ENCODE measurements at regions not wholly inside any gene's neighbourhood (a gene's known extent, or its start where the extent isn't known, plus 50 kb on each side); places are given as distances from the start of the nearest gene placed in this dataset.

- Mint-ChIP-seq H3K36me3 (no peaks in the 10 kb centered on the region), H3K27ac (no peak overlapping the region), H3K27me3 (ENCODE audit: low read depth) (no peaks in the 10 kb centered on the region; the same call in 1 of the 2 replicates), H3K4me3 (no peak overlapping the region), H3K9me3 (no peaks in the 10 kb centered on the region), H3K4me1 (peaks cover 10% of the 10 kb centered on the region)
- CTCF ChIA-PET, result interaction anchor here (1.1 to 6.7 kb wide), 3 partner anchors 26 to 91 kb away, joined by 3 to 92 read pairs (median 6); no protein-coding TSS in a partner anchor
- ATAC-seq (0 out of 2 replicates have a peak, but pooled peaks have one; percentile 28), DNase-seq (ENCODE audit: low spot score) (no peak)
- POLR2A ChIA-PET, result no interaction called here
- TF ChIP-seq, protein P1, sequence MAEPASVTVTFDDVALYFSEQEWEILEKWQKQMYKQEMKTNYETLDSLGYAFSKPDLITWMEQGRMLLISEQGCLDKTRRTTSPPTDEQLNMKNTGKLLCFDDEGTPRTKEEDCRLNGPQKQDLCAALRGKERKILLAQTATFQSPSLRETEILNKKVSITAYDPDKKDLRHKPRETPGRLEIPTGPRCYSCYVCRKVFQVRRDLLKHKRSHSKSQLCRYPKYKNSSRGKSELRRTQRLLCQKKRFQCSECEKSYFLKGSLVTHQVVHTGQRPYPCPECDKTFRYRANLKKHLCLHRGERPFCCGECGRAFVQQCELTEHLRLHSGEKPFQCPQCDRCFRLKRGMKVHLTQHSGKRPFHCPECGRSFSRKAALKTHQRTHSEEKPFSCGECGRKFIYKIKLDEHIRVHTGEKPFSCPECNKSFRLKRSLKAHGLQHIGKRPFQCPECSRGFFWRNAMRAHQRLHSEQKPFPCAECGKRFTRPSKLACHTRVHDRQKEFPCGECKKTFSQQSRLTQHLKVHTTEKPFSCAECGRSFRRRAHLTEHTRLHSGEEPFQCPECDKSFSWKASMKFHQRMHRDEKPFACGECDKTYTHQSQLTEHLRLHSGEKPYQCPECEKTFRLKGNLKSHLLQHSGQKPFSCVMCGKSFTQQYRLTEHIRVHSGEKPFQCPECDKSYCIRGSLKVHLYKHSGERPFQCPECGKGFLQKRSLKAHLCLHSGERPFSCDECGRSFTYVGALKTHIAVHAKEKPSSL (CRISPR knock-in tag; conservative IDR thresholded peaks at IDR 0.05), result no peak
- no peak for TF ChIP-seq SMAD4 (CRISPR knock-in tag; IDR thresholded peaks at IDR 0.05)
- TF ChIP-seq ATF6 (CRISPR knock-in tag; IDR thresholded peaks at IDR 0.05), result no peak
Measured at GRCh38 chr2:94960751-94961150, 64.8 kb upstream of the MAL start.

- peak; percentile 79 for TF ChIP-seq ZNF423 (CRISPR knock-in tag; IDR thresholded peaks at IDR 0.05)
- no peak for TF ChIP-seq JUN (CRISPR knock-in tag; IDR thresholded peaks at IDR 0.05)
- ATAC-seq, result no peak
- Mint-ChIP-seq H3K9me3 (no peaks in the 10 kb centered on the region), H3K4me1 (no peaks in the 10 kb centered on the region), H3K27ac (no peak overlapping the region), H3K27me3 (ENCODE audit: low read depth) (no peaks in the 10 kb centered on the region; the same call in 1 of the 2 replicates), H3K36me3 (no peaks in the 10 kb centered on the region), H3K4me3 (no peak overlapping the region)
- CTCF ChIA-PET, result interaction anchor here (0.7 kb wide), 1 partner anchor 151 kb away, joined by 3 read pairs; no protein-coding TSS in a partner anchor
- POLR2A ChIA-PET, result no interaction called here
- DNase-seq (ENCODE audit: low spot score), result no peak
Measured at GRCh38 chr2:94964193-94964592, 61.3 kb upstream of the MAL start.

- Mint-ChIP-seq H3K9me3 (no peaks in the 10 kb centered on the region), H3K36me3 (no peaks in the 10 kb centered on the region), H3K27me3 (ENCODE audit: low read depth) (no peaks in the 10 kb centered on the region; the same call in 1 of the 2 replicates), H3K27ac (no peak overlapping the region), H3K4me3 (no peak overlapping the region), H3K4me1 (peaks cover 7% of the 10 kb centered on the region)
- DNase-seq (ENCODE audit: low spot score) (no peak), ATAC-seq (no peak)
- TF ChIP-seq CBFB (CRISPR knock-in tag; IDR thresholded peaks at IDR 0.05; ENCODE audit: low read depth) (no peak), ZNF232 (CRISPR knock-in tag; IDR thresholded peaks at IDR 0.05) (no peak), FOXK1 (CRISPR knock-in tag; IDR thresholded peaks at IDR 0.05) (no peak)
- TF ChIP-seq, protein P2, sequence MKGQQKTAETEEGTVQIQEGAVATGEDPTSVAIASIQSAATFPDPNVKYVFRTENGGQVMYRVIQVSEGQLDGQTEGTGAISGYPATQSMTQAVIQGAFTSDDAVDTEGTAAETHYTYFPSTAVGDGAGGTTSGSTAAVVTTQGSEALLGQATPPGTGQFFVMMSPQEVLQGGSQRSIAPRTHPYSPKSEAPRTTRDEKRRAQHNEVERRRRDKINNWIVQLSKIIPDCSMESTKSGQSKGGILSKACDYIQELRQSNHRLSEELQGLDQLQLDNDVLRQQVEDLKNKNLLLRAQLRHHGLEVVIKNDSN (CRISPR knock-in tag; IDR thresholded peaks at IDR 0.05), result no peak
- ChIA-PET CTCF (no interaction called here), POLR2A (no interaction called here)
Measured at GRCh38 chr2:94966689-94967088, 58.8 kb upstream of the MAL start.

DNA sequence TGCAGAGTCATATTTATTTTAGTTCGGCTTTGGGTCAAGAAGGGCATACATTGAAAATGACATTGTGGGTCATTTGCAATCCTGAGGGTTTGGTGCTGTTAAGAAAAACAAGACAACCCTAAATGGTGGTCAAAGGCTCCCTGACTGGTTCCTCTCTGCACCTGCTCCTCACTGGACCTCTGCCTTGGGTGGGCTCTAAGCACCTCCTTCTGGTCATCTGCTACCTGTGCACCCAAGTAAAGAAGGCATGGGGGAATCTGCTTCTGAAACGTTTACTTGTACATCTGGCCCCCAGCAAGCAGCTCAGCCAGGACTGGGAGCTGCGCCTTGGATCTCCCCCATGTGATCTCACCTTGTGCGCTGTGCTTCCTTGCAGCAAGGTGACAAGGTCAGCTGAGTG is 55.2 kb upstream of the MAL start:
- Mint-ChIP-seq H3K9me3 (no peaks in the 10 kb centered on the region), H3K36me3 (no peaks in the 10 kb centered on the region), H3K4me1 (peaks cover 11% of the 10 kb centered on the region), H3K27ac (no peak overlapping the region), H3K27me3 (ENCODE audit: low read depth) (no peaks in the 10 kb centered on the region), H3K4me3 (no peak overlapping the region)
- ATAC-seq (no peak), DNase-seq (ENCODE audit: low spot score) (no peak)
- POLR2A ChIA-PET, result no interaction called here
- CTCF ChIA-PET, result interaction anchor here (1.0 to 3.3 kb wide), 4 partner anchors 13 to 99 kb away, joined by 3 to 14 read pairs (median 4); partner anchors contain the start of gene TEKT4
- TF ChIP-seq ZNF671 (CRISPR knock-in tag; IDR thresholded peaks at IDR 0.05) (no peak), TEAD4 (CRISPR knock-in tag; IDR thresholded peaks at IDR 0.05) (no peak), ZNF138 (CRISPR knock-in tag; conservative IDR thresholded peaks at IDR 0.05) (no peak), ZNF281 (CRISPR knock-in tag; IDR thresholded peaks at IDR 0.05) (no peak), SMAD4 (CRISPR knock-in tag; IDR thresholded peaks at IDR 0.05) (no peak), FOXK1 (CRISPR knock-in tag; IDR thresholded peaks at IDR 0.05) (no peak), FOXP1 (CRISPR knock-in tag; IDR thresholded peaks at IDR 0.05; ENCODE audit: borderline replicate concordance) (no peak), PRRX2 (CRISPR knock-in tag; IDR thresholded peaks at IDR 0.05) (no peak), CREM (CRISPR knock-in tag; IDR thresholded peaks at IDR 0.05) (no peak), ZNF396 (CRISPR knock-in tag; IDR thresholded peaks at IDR 0.05; ENCODE audit: borderline replicate concordance) (no peak), SP1 (CRISPR knock-in tag; conservative IDR thresholded peaks at IDR 0.05) (no peak)
- TF ChIP-seq, protein P3, sequence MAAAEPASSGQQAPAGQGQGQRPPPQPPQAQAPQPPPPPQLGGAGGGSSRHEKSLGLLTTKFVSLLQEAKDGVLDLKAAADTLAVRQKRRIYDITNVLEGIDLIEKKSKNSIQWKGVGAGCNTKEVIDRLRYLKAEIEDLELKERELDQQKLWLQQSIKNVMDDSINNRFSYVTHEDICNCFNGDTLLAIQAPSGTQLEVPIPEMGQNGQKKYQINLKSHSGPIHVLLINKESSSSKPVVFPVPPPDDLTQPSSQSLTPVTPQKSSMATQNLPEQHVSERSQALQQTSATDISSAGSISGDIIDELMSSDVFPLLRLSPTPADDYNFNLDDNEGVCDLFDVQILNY (CRISPR knock-in tag; IDR thresholded peaks at IDR 0.05), result no peak
- TF ChIP-seq, protein P2 (CRISPR knock-in tag; IDR thresholded peaks at IDR 0.05), result no peak
- TF ChIP-seq, protein P4, sequence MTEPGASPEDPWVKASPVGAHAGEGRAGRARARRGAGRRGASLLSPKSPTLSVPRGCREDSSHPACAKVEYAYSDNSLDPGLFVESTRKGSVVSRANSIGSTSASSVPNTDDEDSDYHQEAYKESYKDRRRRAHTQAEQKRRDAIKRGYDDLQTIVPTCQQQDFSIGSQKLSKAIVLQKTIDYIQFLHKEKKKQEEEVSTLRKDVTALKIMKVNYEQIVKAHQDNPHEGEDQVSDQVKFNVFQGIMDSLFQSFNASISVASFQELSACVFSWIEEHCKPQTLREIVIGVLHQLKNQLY (CRISPR knock-in tag; IDR thresholded peaks at IDR 0.05), result no peak

Data from WTC11 (cell line).